ENCODE measurements at regions not wholly inside any gene's neighbourhood (a gene's known extent, or its start where the extent isn't known, plus 50 kb on each side); places are given as distances from the start of the nearest gene placed in this dataset.

DNA sequence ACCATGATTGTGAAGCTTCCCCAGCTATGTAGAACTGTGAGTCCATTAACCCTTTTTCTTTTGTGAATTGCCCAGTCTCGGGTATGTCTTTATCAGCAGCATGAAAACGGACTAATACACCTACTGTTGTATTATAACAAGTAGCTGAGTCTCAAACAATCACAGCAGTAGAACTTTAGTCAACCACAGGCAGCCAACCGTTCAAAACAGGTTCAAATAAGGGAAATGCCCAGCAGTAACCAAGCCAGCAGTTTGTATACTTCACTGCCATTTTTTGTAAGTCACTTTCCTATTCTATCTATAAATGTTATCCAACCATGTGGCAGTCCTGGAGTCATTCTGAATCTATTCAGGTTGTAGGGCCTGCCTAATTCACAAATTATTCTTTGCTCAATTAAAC is 1560.6 kb upstream of the SLC39A10 start:
- TF ChIP-seq, protein P1, sequence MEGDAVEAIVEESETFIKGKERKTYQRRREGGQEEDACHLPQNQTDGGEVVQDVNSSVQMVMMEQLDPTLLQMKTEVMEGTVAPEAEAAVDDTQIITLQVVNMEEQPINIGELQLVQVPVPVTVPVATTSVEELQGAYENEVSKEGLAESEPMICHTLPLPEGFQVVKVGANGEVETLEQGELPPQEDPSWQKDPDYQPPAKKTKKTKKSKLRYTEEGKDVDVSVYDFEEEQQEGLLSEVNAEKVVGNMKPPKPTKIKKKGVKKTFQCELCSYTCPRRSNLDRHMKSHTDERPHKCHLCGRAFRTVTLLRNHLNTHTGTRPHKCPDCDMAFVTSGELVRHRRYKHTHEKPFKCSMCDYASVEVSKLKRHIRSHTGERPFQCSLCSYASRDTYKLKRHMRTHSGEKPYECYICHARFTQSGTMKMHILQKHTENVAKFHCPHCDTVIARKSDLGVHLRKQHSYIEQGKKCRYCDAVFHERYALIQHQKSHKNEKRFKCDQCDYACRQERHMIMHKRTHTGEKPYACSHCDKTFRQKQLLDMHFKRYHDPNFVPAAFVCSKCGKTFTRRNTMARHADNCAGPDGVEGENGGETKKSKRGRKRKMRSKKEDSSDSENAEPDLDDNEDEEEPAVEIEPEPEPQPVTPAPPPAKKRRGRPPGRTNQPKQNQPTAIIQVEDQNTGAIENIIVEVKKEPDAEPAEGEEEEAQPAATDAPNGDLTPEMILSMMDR (conservative IDR thresholded peaks at IDR 0.05; ENCODE audit: low read length): no peak
- TF ChIP-seq EZH2phosphoT487 (IDR thresholded peaks at IDR 0.05; ENCODE audit: borderline replicate concordance, low read depth, low read length): no peak
